PC-9 (cell line): ENCODE measurements at regions not wholly inside any gene's neighbourhood (a gene's known extent, or its start where the extent isn't known, plus 50 kb on each side); places are given as distances from the start of the nearest gene placed in this dataset.

Experiments
- BruUV-seq: library from RNA; stranded (reverse); fragments of 400-500 nt; replicated peaks from 2 replicates; lab custom pipeline; 2021; lab: Mats Ljungman, UMichigan
- CTCF ChIA-PET: fragments of 300-600 bp; sonication (Branson Sonifier 250); formaldehyde crosslinking; loops from one replicate; lab custom pipeline; 2022; ENCODE audit warnings: antibody characterized with exemption; lab: Charles Lee
- POLR2A ChIA-PET: fragments of 300-600 bp; sonication (Branson Sonifier 250); formaldehyde crosslinking; loops from one replicate; lab custom pipeline; 2022; ENCODE audit warnings: antibody characterized with exemption; ENCODE audit not compliant: unreplicated experiment; lab: Charles Lee
- DNase-seq, 2 experiments: peaks; one replicate each; pipeline versions ENCODE4 v3.0.0 to v3.0.0-alpha.2; 2015 to 2022; ENCODE audit warnings: mixed read lengths in 1 of 2
- H2AFZ ChIP-seq: fragments of 200-600 bp; sonication (generic); 2 replicates; pipeline ENCODE4 v1.8.1; 2017; ENCODE audit warnings: antibody characterized with exemption
- H3F3A ChIP-seq: fragments of 200-600 bp; sonication (generic); 2 replicates; pipeline ENCODE4 v1.8.1; 2017; ENCODE audit warnings: antibody characterized with exemption, mild to moderate bottlenecking, low read depth; ENCODE audit not compliant: insufficient read depth
- H3K27ac ChIP-seq: fragments of 200-600 bp; sonication (generic); 2 replicates; pipeline ENCODE4 v1.6.1; 2016; ENCODE audit warnings: mixed run types
- H3K27me3 ChIP-seq: fragments of 200-600 bp; sonication (generic); 2 replicates; pipeline ENCODE4 v1.6.1; 2016; ENCODE audit warnings: low read depth, mixed run types; ENCODE audit not compliant: insufficient read depth
- H3K36me3 ChIP-seq: fragments of 200-600 bp; sonication (generic); 2 replicates; pipeline ENCODE4 v1.6.1; 2016; ENCODE audit warnings: low read depth, mixed run types
- H3K4me1 ChIP-seq: fragments of 200-600 bp; sonication (generic); replicated peaks from 2 replicates; pipeline ENCODE4 v1.6.1; 2016; ENCODE audit warnings: mixed run types; ENCODE audit not compliant: insufficient read depth
- H3K4me2 ChIP-seq: fragments of 200-600 bp; sonication (generic); 2 replicates; pipeline ENCODE4 v1.6.1; 2017; ENCODE audit warnings: mixed run types
- H3K4me3 ChIP-seq: fragments of 200-600 bp; sonication (generic); 2 replicates; pipeline ENCODE4 v1.6.1; 2016; ENCODE audit warnings: mixed run types
- H3K79me2 ChIP-seq: fragments of 200-600 bp; sonication (generic); 2 replicates; pipeline ENCODE4 v1.6.1; 2017; ENCODE audit warnings: low read depth, mixed run types
- H3K9me2 ChIP-seq: fragments of 200-600 bp; sonication (generic); 2 replicates; pipeline ENCODE4 v1.8.1; 2017; ENCODE audit warnings: mild to moderate bottlenecking; ENCODE audit not compliant: insufficient read depth
- H3K9me3 ChIP-seq: fragments of 200-600 bp; sonication (generic); 2 replicates; pipeline ENCODE4 v1.8.1; 2016; ENCODE audit warnings: low read depth; ENCODE audit not compliant: insufficient read depth
- H4K20me1 ChIP-seq: fragments of 200-600 bp; sonication (generic); 2 replicates; pipeline ENCODE4 v1.8.1; 2017; ENCODE audit not compliant: insufficient read depth
- CTCF ChIP-seq: fragments of 200-600 bp; sonication (generic); conservative IDR thresholded peaks from 2 replicates; pipeline ENCODE4 v1.6.1; 2017; ENCODE audit warnings: mixed run types, antibody characterized with exemption, mild to moderate bottlenecking, moderate library complexity
- EZH2 ChIP-seq: fragments of 200-600 bp; sonication (generic); IDR thresholded peaks from 2 replicates; pipeline ENCODE4 v1.8.0; 2017; ENCODE audit warnings: antibody characterized with exemption, low read depth
- intact Hi-C: fragments of 100-400 bp; cut with micrococcal nuclease; formaldehyde crosslinking; loops from one replicate; pipeline ENCODE4 v1.10.0; 2022; ENCODE audit not compliant: unreplicated experiment

GRCh38 chr6:34616227-34616585 is 60.1 kb upstream of the SPDEF start:
- H3K36me3 ChIP-seq: no peaks in the 10 kb centered on the region
- no peaks in the 10 kb centered on the region for H3K27me3 ChIP-seq
- TF ChIP-seq EZH2 (no peak), CTCF (no peak)
- POLR2A ChIA-PET: no interaction called here
- H4K20me1 ChIP-seq: no peaks in the 10 kb centered on the region
- no peak for DNase-seq
- H3K27ac ChIP-seq: no peak overlapping the region
- no peaks in the 10 kb centered on the region for H3K9me2 ChIP-seq
- BruUV-seq: no TSS peak
- no peak overlapping the region for H2AFZ ChIP-seq
- peaks cover 11% of the 10 kb centered on the region for H3F3A ChIP-seq
- H3K79me2 ChIP-seq: peaks cover 20% of the 10 kb centered on the region
- intact Hi-C loops: loop anchor here (10.0 kb wide), 1 partner anchor 529 kb away; the partner anchor contains the start of gene TCP11
- peaks cover 5% of the 10 kb centered on the region; the same call in 1 of the 2 replicates for H3K4me1 ChIP-seq
- H3K4me2 ChIP-seq: no peak overlapping the region
- H3K9me3 ChIP-seq: no peaks in the 10 kb centered on the region
- no peak overlapping the region for H3K4me3 ChIP-seq
- CTCF ChIA-PET: no interaction called here

GRCh38 chr6:34615574-34616226 is 59.6 kb upstream of the SPDEF start:
- POLR2A ChIA-PET: no interaction called here
- intact Hi-C loops: loop anchor here (10.0 kb wide), 1 partner anchor 529 kb away; the partner anchor contains the start of gene TCP11
- no peaks in the 10 kb centered on the region for H3K36me3 ChIP-seq

GRCh38 chr6:34610819-34611477 is 54.8 kb upstream of the SPDEF start:
- Histone ChIP-seq H4K20me1 (no peaks in the 10 kb centered on the region), H3K4me2 (no peak overlapping the region), H2AFZ (no peak overlapping the region), H3F3A (peaks cover 23% of the 10 kb centered on the region), H3K79me2 (peaks cover 43% of the 10 kb centered on the region), H3K9me2 (no peaks in the 10 kb centered on the region), H3K9me3 (no peaks in the 10 kb centered on the region), H3K4me1 (peaks cover 5% of the 10 kb centered on the region; the same call in 1 of the 2 replicates), H3K4me3 (no peak overlapping the region), H3K36me3 (no peaks in the 10 kb centered on the region), H3K27me3 (no peaks in the 10 kb centered on the region), H3K27ac (peak overlapping the region; percentile 72; the same call in 1 of the 2 replicates)
- intact Hi-C loops: loop anchor here (10.0 kb wide), 1 partner anchor 534 kb away; the partner anchor contains the start of gene TCP11
- POLR2A ChIA-PET: interaction anchor here (0.5 to 0.9 kb wide), 4 partner anchors 135 to 576 kb away, joined by 3 to 14 read pairs (median 6); partner anchors contain the start of gene TAF11
- TF ChIP-seq EZH2: no peak
- TF ChIP-seq CTCF: no peak
- peak in 1 of 2 experiments; percentile 72 for DNase-seq
- CTCF ChIA-PET: no interaction called here
- no TSS peak for BruUV-seq

More at GRCh38 chr6:34615574-34616226, 59.6 kb upstream of the SPDEF start:
- peaks cover 5% of the 10 kb centered on the region; the same call in 1 of the 2 replicates for H3K4me1 ChIP-seq
- H3K9me3 ChIP-seq: no peaks in the 10 kb centered on the region
- CTCF ChIA-PET: no interaction called here
- no peak for DNase-seq
- no peak overlapping the region for H3K27ac ChIP-seq
- no peak overlapping the region for H3K4me3 ChIP-seq
- peaks cover 22% of the 10 kb centered on the region for H3K79me2 ChIP-seq
- no peak for TF ChIP-seq CTCF
- no peak for TF ChIP-seq EZH2
- H4K20me1 ChIP-seq: no peaks in the 10 kb centered on the region
- peaks cover 14% of the 10 kb centered on the region for H3F3A ChIP-seq
- no peaks in the 10 kb centered on the region for H3K9me2 ChIP-seq
- no peak overlapping the region for H3K4me2 ChIP-seq
- no TSS peak for BruUV-seq
- no peaks in the 10 kb centered on the region for H3K27me3 ChIP-seq
- no peak overlapping the region for H2AFZ ChIP-seq
